ENCODE measurements at regions not wholly inside any gene's neighbourhood (a gene's known extent, or its start where the extent isn't known, plus 50 kb on each side); places are given as distances from the start of the nearest gene placed in this dataset.

DNA sequence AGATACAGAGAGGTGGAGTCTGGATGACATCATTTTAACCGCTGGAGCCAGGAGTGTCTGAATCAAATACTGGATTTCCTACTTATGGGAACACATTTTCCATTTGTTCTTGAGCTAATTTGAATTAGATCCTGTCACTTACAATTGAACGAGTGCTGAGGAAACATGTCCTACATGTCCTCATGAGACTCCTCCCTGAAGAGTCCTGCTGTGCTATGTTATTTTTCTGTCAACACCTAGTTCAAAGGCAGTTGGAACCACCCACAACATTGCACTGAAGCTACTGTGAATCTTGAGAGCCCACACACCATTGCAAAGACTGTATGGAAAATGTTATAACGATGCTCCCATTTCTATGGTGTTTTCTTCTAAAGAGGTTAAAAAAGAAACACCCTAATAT lies 123.5 kb upstream of the CRBN start:
- Histone ChIP-seq H3K4me2 (ENCODE audit: low read length) (no peak overlapping the region), H3K36me3 (ENCODE audit: insufficient read depth, low read length) (no peaks in the 10 kb centered on the region), H3K9me3 (ENCODE audit: insufficient read depth, low read depth, low read length) (no peaks in the 10 kb centered on the region), H3K27ac (ENCODE audit: low read depth, low read length) (no peak overlapping the region), H3K79me2 (ENCODE audit: insufficient read depth, low read length) (no peaks in the 10 kb centered on the region), H3K4me3 (ENCODE audit: insufficient read depth, low read depth, low read length) (no peak overlapping the region), H3K9ac (ENCODE audit: low read length) (no peak overlapping the region), H2AFZ (ENCODE audit: low read depth, low read length) (no peak overlapping the region), H4K20me1 (ENCODE audit: insufficient read depth, low read length) (no peaks in the 10 kb centered on the region), H3K27me3 (ENCODE audit: insufficient read depth, low read length) (no peaks in the 10 kb centered on the region), H3K4me1 (ENCODE audit: insufficient read depth, low read length) (no peaks in the 10 kb centered on the region)
- DNase-seq (ENCODE audit: low read depth): no peak
- Mint-ChIP-seq H3K9me3 (ENCODE audit: unreplicated experiment) (peaks cover 7% of the 10 kb centered on the region), H3K4me3 (ENCODE audit: unreplicated experiment) (no peak overlapping the region), H3K36me3 (ENCODE audit: low read depth, unreplicated experiment) (no peaks in the 10 kb centered on the region), H3K4me1 (ENCODE audit: low read depth, unreplicated experiment) (no peaks in the 10 kb centered on the region), H3K27ac (ENCODE audit: unreplicated experiment) (no peak overlapping the region), H3K27me3 (ENCODE audit: low read depth, unreplicated experiment) (no peaks in the 10 kb centered on the region)
- FAIRE-seq: no peak
- TF ChIP-seq, protein P1, sequence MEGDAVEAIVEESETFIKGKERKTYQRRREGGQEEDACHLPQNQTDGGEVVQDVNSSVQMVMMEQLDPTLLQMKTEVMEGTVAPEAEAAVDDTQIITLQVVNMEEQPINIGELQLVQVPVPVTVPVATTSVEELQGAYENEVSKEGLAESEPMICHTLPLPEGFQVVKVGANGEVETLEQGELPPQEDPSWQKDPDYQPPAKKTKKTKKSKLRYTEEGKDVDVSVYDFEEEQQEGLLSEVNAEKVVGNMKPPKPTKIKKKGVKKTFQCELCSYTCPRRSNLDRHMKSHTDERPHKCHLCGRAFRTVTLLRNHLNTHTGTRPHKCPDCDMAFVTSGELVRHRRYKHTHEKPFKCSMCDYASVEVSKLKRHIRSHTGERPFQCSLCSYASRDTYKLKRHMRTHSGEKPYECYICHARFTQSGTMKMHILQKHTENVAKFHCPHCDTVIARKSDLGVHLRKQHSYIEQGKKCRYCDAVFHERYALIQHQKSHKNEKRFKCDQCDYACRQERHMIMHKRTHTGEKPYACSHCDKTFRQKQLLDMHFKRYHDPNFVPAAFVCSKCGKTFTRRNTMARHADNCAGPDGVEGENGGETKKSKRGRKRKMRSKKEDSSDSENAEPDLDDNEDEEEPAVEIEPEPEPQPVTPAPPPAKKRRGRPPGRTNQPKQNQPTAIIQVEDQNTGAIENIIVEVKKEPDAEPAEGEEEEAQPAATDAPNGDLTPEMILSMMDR (IDR thresholded peaks at IDR 0.05; ENCODE audit: insufficient read depth, low read depth, low read length): no peak
- no peak for TF ChIP-seq EZH2 (IDR thresholded peaks at IDR 0.05; ENCODE audit: insufficient read depth, low read length)

DNA sequence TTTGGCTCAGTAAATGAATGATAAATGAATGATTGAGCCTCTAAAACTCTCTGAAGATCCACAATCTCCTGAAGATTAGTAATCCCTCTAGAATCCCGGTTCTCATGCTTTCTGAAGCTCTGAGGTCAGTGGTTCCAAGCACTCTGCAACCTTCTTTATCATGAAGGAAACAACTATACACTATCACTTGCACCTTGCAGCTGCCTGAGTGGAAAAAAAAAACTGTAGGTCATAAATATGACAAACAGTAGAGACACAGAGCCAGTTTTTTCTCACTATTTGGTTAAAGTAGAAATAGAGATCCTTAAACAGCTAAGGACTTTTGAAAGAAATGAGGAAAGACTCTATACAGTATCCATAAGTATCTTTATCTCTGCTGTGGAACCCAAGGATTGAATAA lies 122.0 kb upstream of the CRBN start:
- no peak for TF ChIP-seq EZH2 (IDR thresholded peaks at IDR 0.05; ENCODE audit: insufficient read depth, low read length)
- TF ChIP-seq, protein P1 (IDR thresholded peaks at IDR 0.05; ENCODE audit: insufficient read depth, low read depth, low read length): no peak
- Histone ChIP-seq H3K4me1 (ENCODE audit: insufficient read depth, low read length) (no peaks in the 10 kb centered on the region), H3K4me3 (ENCODE audit: insufficient read depth, low read depth, low read length) (no peak overlapping the region), H3K36me3 (ENCODE audit: insufficient read depth, low read length) (no peaks in the 10 kb centered on the region), H4K20me1 (ENCODE audit: insufficient read depth, low read length) (no peaks in the 10 kb centered on the region), H3K27me3 (ENCODE audit: insufficient read depth, low read length) (no peaks in the 10 kb centered on the region), H3K9me3 (ENCODE audit: insufficient read depth, low read depth, low read length) (no peaks in the 10 kb centered on the region), H3K27ac (ENCODE audit: low read depth, low read length) (no peak overlapping the region), H3K79me2 (ENCODE audit: insufficient read depth, low read length) (no peaks in the 10 kb centered on the region), H3K4me2 (ENCODE audit: low read length) (no peak overlapping the region), H3K9ac (ENCODE audit: low read length) (no peak overlapping the region), H2AFZ (ENCODE audit: low read depth, low read length) (no peak overlapping the region)
- Mint-ChIP-seq H3K27ac (ENCODE audit: unreplicated experiment) (no peak overlapping the region), H3K4me1 (ENCODE audit: low read depth, unreplicated experiment) (no peaks in the 10 kb centered on the region), H3K27me3 (ENCODE audit: low read depth, unreplicated experiment) (no peaks in the 10 kb centered on the region), H3K36me3 (ENCODE audit: low read depth, unreplicated experiment) (no peaks in the 10 kb centered on the region), H3K4me3 (ENCODE audit: unreplicated experiment) (no peak overlapping the region), H3K9me3 (ENCODE audit: unreplicated experiment) (peaks cover 7% of the 10 kb centered on the region)
- DNase-seq (ENCODE audit: low read depth): no peak
- FAIRE-seq: no peak

GRCh38 chr3:3296979-3297381 lies 117.5 kb upstream of the CRBN start:
- Mint-ChIP-seq H3K27ac (ENCODE audit: unreplicated experiment) (no peak overlapping the region), H3K9me3 (ENCODE audit: unreplicated experiment) (peaks cover 3% of the 10 kb centered on the region), H3K4me1 (ENCODE audit: low read depth, unreplicated experiment) (no peaks in the 10 kb centered on the region), H3K4me3 (ENCODE audit: unreplicated experiment) (no peak overlapping the region), H3K27me3 (ENCODE audit: low read depth, unreplicated experiment) (no peaks in the 10 kb centered on the region), H3K36me3 (ENCODE audit: low read depth, unreplicated experiment) (no peaks in the 10 kb centered on the region)
- H3K9ac ChIP-seq (ENCODE audit: low read length): no peak overlapping the region
- H2AFZ ChIP-seq (ENCODE audit: low read depth, low read length): no peak overlapping the region
- H3K4me2 ChIP-seq (ENCODE audit: low read length): no peak overlapping the region
- no peak for TF ChIP-seq EZH2 (IDR thresholded peaks at IDR 0.05; ENCODE audit: insufficient read depth, low read length)
- TF ChIP-seq, protein P1 (IDR thresholded peaks at IDR 0.05; ENCODE audit: insufficient read depth, low read depth, low read length): no peak
- H3K4me3 ChIP-seq (ENCODE audit: insufficient read depth, low read depth, low read length): no peak overlapping the region
- no peaks in the 10 kb centered on the region for H3K36me3 ChIP-seq (ENCODE audit: insufficient read depth, low read length)
- H3K9me3 ChIP-seq (ENCODE audit: insufficient read depth, low read depth, low read length): no peaks in the 10 kb centered on the region
- DNase-seq (ENCODE audit: low read depth): no peak
- H3K4me1 ChIP-seq (ENCODE audit: insufficient read depth, low read length): no peaks in the 10 kb centered on the region
- no peak for FAIRE-seq
- H4K20me1 ChIP-seq (ENCODE audit: insufficient read depth, low read length): no peaks in the 10 kb centered on the region
- H3K79me2 ChIP-seq (ENCODE audit: insufficient read depth, low read length): no peaks in the 10 kb centered on the region
- no peak overlapping the region for H3K27ac ChIP-seq (ENCODE audit: low read depth, low read length)
- H3K27me3 ChIP-seq (ENCODE audit: insufficient read depth, low read length): no peaks in the 10 kb centered on the region
